ENCODE measurements at regions not wholly inside any gene's neighbourhood (a gene's known extent, or its start where the extent isn't known, plus 50 kb on each side); places are given as distances from the start of the nearest gene placed in this dataset.

DNA sequence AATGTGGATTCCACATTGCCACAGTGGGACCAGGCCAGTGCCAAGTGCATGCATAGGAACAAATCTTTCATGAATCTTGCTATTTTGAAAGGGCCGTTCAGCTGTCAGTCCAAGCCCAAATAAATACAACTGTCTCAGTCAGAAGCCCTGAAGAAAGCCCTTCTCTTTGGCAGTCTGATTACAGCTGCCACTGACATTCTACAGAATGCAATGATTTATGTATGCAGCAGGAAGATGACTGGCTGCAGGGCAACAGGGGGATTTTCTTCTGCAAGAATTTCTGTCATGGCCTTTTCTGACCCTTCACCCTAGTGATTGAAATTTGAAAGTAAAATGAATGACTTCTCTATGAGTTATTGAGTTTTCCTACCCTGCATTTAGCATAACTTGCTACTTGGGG is 86.7 kb upstream of the FER start:
- TF ChIP-seq EZH2 (IDR thresholded peaks at IDR 0.05; ENCODE audit: low read depth, unreplicated experiment) (no peak), CTCF (conservative IDR thresholded peaks at IDR 0.05; ENCODE audit: low read depth in 2 of 2) (no peak), POLR2AphosphoS5 (IDR thresholded peaks at IDR 0.05; ENCODE audit: low read depth) (no peak), CREB1 (CRISPR knock-in tag; IDR thresholded peaks at IDR 0.05; ENCODE audit: low read depth) (no peak), REST (IDR thresholded peaks at IDR 0.05; ENCODE audit: unreplicated experiment) (no peak), ZNF331 (CRISPR knock-in tag; IDR thresholded peaks at IDR 0.05; ENCODE audit: low read depth) (no peak), EZH2phosphoT487 (IDR thresholded peaks at IDR 0.05; ENCODE audit: unreplicated experiment) (no peak), NANOG (IDR thresholded peaks at IDR 0.05; ENCODE audit: borderline replicate concordance) (no peak), STAT1 (IDR thresholded peaks at IDR 0.05; ENCODE audit: unreplicated experiment) (no peak), JUNB (IDR thresholded peaks at IDR 0.05; ENCODE audit: unreplicated experiment) (no peak)
- TF ChIP-seq, protein P1, sequence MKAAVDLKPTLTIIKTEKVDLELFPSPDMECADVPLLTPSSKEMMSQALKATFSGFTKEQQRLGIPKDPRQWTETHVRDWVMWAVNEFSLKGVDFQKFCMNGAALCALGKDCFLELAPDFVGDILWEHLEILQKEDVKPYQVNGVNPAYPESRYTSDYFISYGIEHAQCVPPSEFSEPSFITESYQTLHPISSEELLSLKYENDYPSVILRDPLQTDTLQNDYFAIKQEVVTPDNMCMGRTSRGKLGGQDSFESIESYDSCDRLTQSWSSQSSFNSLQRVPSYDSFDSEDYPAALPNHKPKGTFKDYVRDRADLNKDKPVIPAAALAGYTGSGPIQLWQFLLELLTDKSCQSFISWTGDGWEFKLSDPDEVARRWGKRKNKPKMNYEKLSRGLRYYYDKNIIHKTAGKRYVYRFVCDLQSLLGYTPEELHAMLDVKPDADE (IDR thresholded peaks at IDR 0.05), result no peak

Measured in GM23338 (cell line).